GM18858 (cell line): ENCODE measurements at regions not wholly inside any gene's neighbourhood (a gene's known extent, or its start where the extent isn't known, plus 50 kb on each side); places are given as distances from the start of the nearest gene placed in this dataset.
"Not testable (repeated sequence)": the region's sequence is repeated elsewhere in the genome, so short reads cannot be mapped to it uniquely, and the experiment has no call there.

Experiments used
- ATAC-seq: cut with Tn5 transposase; IDR thresholded peaks from one replicate; pipeline ENCODE4 v1.9.1; 2021; ENCODE audit not compliant: unreplicated experiment

DNA sequence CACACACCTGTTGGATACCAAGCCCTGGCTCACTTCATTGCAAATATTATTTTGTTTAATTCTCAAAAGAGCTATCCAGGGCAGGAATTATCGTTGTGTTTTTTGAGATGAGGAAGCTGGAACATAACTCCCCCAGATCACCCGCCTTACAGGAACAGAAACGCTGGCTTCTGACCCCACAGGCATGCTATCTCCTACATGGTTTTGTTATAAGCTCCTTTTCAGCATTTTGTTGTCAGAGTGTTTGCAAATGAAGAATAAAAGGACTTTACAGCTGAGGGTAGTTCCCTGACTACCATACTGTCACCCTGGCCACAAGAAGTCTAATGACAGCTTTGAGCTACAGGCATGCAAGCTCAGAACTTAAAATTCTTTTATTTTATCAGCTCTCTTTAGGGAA lies 62.0 kb upstream of the MRPS9 start:
- no peak for ATAC-seq

DNA sequence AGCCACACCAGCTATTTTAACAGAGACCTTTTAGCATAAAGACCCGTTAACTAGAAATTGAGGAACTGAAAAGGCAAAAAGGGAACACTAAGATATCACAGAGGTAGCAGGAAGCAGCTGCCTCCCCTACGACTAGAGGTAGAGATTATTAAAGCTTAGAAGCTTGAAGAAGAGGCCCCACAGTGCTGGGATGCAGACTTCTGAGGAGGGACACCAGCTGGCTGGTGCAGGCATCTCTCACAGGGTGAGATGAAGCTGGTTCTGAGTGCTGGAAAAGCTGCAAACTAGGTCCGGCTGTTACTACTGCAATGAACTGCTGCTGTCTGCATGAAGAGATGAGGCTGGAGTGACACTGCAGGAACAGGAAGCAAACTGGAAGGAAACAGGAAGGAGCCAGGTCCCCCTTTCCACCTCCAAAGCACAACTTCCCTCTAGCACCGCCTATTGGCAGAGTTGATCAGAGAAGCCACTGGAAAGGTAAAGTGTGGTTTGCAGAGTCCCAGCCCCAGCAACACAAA lies 61.2 kb upstream of the MRPS9 start:
- ATAC-seq, result peak; percentile 95

DNA sequence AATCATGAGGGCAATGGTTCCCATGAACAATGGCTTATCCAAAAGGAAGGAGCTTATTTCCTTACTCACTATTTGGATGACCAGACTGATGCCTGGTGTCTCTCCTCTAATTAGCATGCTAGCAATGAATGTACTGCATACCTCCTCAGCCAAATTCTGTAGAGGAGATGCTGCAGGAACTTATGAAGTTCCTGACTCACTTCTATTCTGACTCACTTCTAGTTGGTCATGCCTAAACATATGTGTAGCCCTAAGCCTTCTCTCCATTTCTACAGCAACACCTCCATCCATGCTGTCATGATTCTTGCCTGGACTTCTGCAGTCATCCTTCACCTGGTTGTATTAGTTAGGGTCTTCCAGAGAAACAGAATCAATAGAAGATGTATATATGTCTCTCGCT lies 59.9 kb upstream of the MRPS9 start:
- no peak for ATAC-seq

- ATAC-seq, result not testable (repeated sequence)
Observed at GRCh38 chr2:104979786-104980185, 58.1 kb upstream of the MRPS9 start.

DNA sequence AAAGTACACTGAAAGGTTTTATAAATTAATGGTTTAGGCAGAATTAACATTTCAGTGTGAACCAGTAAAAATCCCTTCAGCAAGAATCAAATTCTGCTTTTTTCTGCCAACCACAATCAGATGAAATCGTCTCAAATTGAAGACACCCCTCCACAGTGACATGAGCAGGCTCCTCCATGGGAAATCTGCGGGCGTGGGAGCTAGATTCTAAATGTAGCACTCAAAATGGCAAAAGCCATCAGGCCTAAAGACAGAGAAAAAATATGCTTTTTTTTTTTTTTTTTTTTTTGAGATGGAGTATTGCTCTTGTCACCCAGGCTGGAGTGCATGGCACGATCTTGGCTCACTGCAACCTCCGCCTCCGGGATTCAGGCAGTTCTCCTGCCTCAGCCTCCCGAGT lies 55.8 kb upstream of the MRPS9 start:
- ATAC-seq, result no peak
